Thymus (tissue), 11 donors: ENCODE measurements at regions not wholly inside any gene's neighbourhood (a gene's known extent, or its start where the extent isn't known, plus 50 kb on each side); places are given as distances from the start of the nearest gene placed in this dataset.
"Not testable (repeated sequence)": the region's sequence is repeated elsewhere in the genome, so short reads cannot be mapped to it uniquely, and the experiment has no call there.

Experiments used
- DNase-seq, 9 donors: peaks; one replicate each; pipeline ENCODE4 v3.0.0-alpha.2; 2013; ENCODE audit warnings: low spot score in 9 of 9, low read depth in 6 of 9, missing footprints in 1 of 9
- H3K27ac ChIP-seq, 2 donors: one replicate each; pipeline ENCODE4 v1.5.1; 2013; ENCODE audit warnings: control low read depth in 1 of 2, low read depth in 1 of 2, low read length in 1 of 2, mild to moderate bottlenecking in 1 of 2, moderate library complexity in 1 of 2
- H3K27me3 ChIP-seq, 2 donors: one replicate each; pipeline ENCODE4 v1.5.1; 2013; ENCODE audit warnings: low read length in 1 of 2; ENCODE audit not compliant: control insufficient read depth in 2 of 2, insufficient read depth in 1 of 2
- H3K36me3 ChIP-seq, 2 donors: one replicate each; pipeline ENCODE4 v1.5.1; 2013; ENCODE audit warnings: low read length in 1 of 2, mild to moderate bottlenecking in 1 of 2, moderate library complexity in 1 of 2; ENCODE audit not compliant: control insufficient read depth in 2 of 2, insufficient read depth in 2 of 2
- H3K4me1 ChIP-seq, 2 donors: one replicate each; pipeline ENCODE4 v1.5.1; 2013; ENCODE audit warnings: low read length in 2 of 2; ENCODE audit not compliant: control insufficient read depth in 2 of 2, insufficient read depth in 2 of 2
- H3K4me3 ChIP-seq, 2 donors: one replicate each; pipeline ENCODE4 v1.5.1; 2013; ENCODE audit warnings: low read length in 2 of 2, control low read depth in 1 of 2, mild to moderate bottlenecking in 1 of 2
- H3K9me3 ChIP-seq, 2 donors: one replicate each; pipeline ENCODE4 v1.5.1; 2013; ENCODE audit warnings: low read length in 1 of 2, mild to moderate bottlenecking in 1 of 2; ENCODE audit not compliant: control insufficient read depth in 2 of 2, insufficient read depth in 1 of 2
- WGBS: extraction: QIAGEN DNeasy Blood & Tissue Kit; methylation state at CpG from one replicate; pipeline ENCODE4 v1.1.7; 2013; 5-methylcytosine and 5-hydroxymethylcytosine counted together
- donor health status: healthy.

- no peak for DNase-seq
- WGBS = 92% methylated on average over 6 of the region's 6 CpGs
- Histone ChIP-seq H3K36me3 (no peaks in the 10 kb centered on the region), H3K4me1 (no peaks in the 10 kb centered on the region), H3K27me3 (no peaks in the 10 kb centered on the region), H3K9me3 (peaks cover 0 to 6% of the 10 kb centered on the region in 2 donors), H3K27ac (no peak overlapping the region), H3K4me3 (no peak overlapping the region)
Measured at GRCh38 chr6:68506911-68507310, 128.2 kb upstream of the ADGRB3 start.

DNA sequence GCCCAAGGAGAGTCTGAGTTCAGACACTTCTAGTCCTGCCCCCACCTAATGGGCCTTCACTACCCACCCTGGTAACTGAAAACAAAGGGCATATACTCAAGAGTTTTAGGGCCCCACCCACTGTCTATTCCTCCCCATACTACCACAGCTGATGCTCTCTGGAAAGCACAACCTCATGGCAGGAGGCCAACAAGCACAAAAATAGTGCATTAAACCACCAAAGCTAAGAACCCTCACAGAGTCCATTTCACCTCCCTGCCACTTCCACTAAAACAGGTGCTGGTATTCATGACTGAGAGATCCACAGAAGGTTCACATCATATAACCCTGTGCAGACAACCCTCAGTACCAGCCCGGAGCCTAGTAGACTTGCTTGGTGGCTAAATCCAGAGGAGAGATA is 132.1 kb upstream of the ADGRB3 start:
- peaks cover 0 to 6% of the 10 kb centered on the region in 2 donors for H3K9me3 ChIP-seq
- no peak for DNase-seq
- 79% methylated on average over 1 of the region's 1 CpG for WGBS
- no peaks in the 10 kb centered on the region for H3K27me3 ChIP-seq
- no peaks in the 10 kb centered on the region for H3K36me3 ChIP-seq
- H3K4me1 ChIP-seq = no peaks in the 10 kb centered on the region
- H3K4me3 ChIP-seq = no peak overlapping the region
- H3K27ac ChIP-seq = no peak overlapping the region

- no peak overlapping the region for H3K4me3 ChIP-seq
- H3K27me3 ChIP-seq = no peaks in the 10 kb centered on the region
- no peak for DNase-seq
- no peaks in the 10 kb centered on the region for H3K4me1 ChIP-seq
- H3K36me3 ChIP-seq = no peaks in the 10 kb centered on the region
- H3K27ac ChIP-seq = no peak overlapping the region
- H3K9me3 ChIP-seq = peaks cover 0 to 10% of the 10 kb centered on the region in 2 donors
- WGBS = 96% methylated on average over 1 of the region's 1 CpG
Measured at GRCh38 chr6:68497927-68498326, 137.2 kb upstream of the ADGRB3 start.

GRCh38 chr6:68494880-68495279 is 140.2 kb upstream of the ADGRB3 start:
- not testable (repeated sequence) for H3K36me3 ChIP-seq

DNA sequence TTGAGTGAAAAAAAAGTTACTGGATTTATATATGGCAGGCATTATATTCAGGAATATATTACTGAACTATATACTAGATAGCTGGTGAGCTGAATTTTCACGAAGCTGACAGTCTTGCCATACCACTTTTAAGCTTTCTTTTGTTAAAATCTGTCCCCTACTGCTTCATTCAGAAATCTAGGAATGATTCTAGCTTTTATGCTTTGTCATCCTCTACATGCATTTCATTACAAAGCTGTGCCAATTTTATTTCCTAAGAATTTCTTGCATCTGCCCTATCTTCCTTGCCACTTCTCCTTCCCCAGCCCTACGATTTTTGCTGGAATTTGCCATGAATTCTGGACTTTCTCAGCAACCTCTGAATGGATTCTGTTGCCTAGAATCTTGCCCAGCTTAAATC is 158.5 kb upstream of the ADGRB3 start:
- Histone ChIP-seq H3K27me3 (no peaks in the 10 kb centered on the region), H3K9me3 (no peaks in the 10 kb centered on the region), H3K27ac (no peak overlapping the region), H3K4me3 (no peak overlapping the region), H3K4me1 (no peaks in the 10 kb centered on the region), H3K36me3 (no peaks in the 10 kb centered on the region)
- no peak for DNase-seq
- 58% methylated on average over 2 of the region's 2 CpGs for WGBS

More at GRCh38 chr6:68494880-68495279, 140.2 kb upstream of the ADGRB3 start:
- not testable (repeated sequence) for H3K9me3 ChIP-seq, H3K27ac ChIP-seq, DNase-seq, H3K4me1 ChIP-seq, H3K4me3 ChIP-seq, H3K27me3 ChIP-seq
- WGBS = 97% methylated on average over 3 of the region's 3 CpGs

GRCh38 chr6:68473433-68474210 is 161.5 kb upstream of the ADGRB3 start:
- Histone ChIP-seq H3K36me3 (no peaks in the 10 kb centered on the region), H3K4me1 (no peaks in the 10 kb centered on the region), H3K27ac (no peak overlapping the region), H3K9me3 (no peaks in the 10 kb centered on the region), H3K4me3 (no peak overlapping the region), H3K27me3 (no peaks in the 10 kb centered on the region)
- no peak for DNase-seq
- 82% methylated on average over 5 of the region's 5 CpGs for WGBS

DNA sequence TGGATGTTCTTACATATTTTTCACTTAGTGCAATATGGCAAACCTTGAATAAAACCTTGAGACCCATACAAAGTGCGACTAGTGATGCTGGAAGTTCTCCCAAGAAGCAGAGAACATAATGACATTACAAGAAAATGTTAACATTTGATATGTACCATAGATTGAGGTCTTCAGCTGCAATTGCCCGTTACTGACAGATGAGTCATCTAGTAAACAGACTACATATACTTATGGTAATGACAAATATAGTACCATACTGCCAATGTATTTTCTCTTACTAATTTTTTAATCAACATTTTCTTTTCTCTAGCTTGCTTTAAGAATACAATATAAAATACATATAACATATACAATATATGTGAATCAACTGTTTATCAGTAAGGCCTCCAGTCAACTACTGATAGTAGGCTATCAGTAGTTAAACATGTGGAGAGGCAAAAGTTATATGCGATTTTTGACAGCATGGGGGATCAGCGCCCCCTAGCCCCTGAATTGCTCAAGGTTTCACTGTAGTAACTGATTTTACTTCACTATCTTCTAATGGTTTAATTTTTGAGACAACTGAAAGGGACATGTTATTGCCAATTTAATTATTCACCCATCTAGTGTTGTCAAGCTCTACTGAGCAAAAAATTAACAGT is 166.7 kb upstream of the ADGRB3 start:
- Histone ChIP-seq H3K4me3 (no peak overlapping the region), H3K36me3 (no peaks in the 10 kb centered on the region), H3K27me3 (no peaks in the 10 kb centered on the region), H3K4me1 (no peaks in the 10 kb centered on the region), H3K9me3 (no peaks in the 10 kb centered on the region), H3K27ac (no peak overlapping the region)
- 55% methylated on average over 4 of the region's 4 CpGs for WGBS
- DNase-seq = no peak

GRCh38 chr6:68458447-68458846 is 176.6 kb upstream of the ADGRB3 start:
- no peak overlapping the region for H3K4me3 ChIP-seq
- peaks cover 0 to 18% of the 10 kb centered on the region in 2 donors for H3K9me3 ChIP-seq
- H3K27ac ChIP-seq = no peak overlapping the region
- no peak for DNase-seq
- H3K36me3 ChIP-seq = no peaks in the 10 kb centered on the region
- no peaks in the 10 kb centered on the region for H3K4me1 ChIP-seq
- H3K27me3 ChIP-seq = no peaks in the 10 kb centered on the region
- 96% methylated on average over 3 of the region's 3 CpGs for WGBS

- DNase-seq = no peak
- Histone ChIP-seq H3K27ac (no peak overlapping the region), H3K9me3 (no peaks in the 10 kb centered on the region), H3K27me3 (no peaks in the 10 kb centered on the region), H3K4me3 (no peak overlapping the region), H3K4me1 (no peaks in the 10 kb centered on the region), H3K36me3 (no peaks in the 10 kb centered on the region)
- WGBS = 83% methylated on average over 4 of the region's 4 CpGs
Measured at GRCh38 chr6:68447112-68447511, 188.0 kb upstream of the ADGRB3 start.
